NCI-H1694 (cell line): ENCODE measurements at regions not wholly inside any gene's neighbourhood (a gene's known extent, or its start where the extent isn't known, plus 50 kb on each side); places are given as distances from the start of the nearest gene placed in this dataset.
"Not testable (repeated sequence)": the region's sequence is repeated elsewhere in the genome, so short reads cannot be mapped to it uniquely, and the experiment has no call there.

Source experiments
- DNase-seq: peaks from one replicate; lab custom pipeline; 2025; lab: John Stamatoyannopoulos, UW

- no peak for DNase-seq
Measured at GRCh38 chr3:74053970-74054516, 429.3 kb upstream of the PDZRN3 start.

GRCh38 chr3:74049444-74049843 lies 424.7 kb upstream of the PDZRN3 start:
- DNase-seq = no peak

GRCh38 chr3:74048699-74049098 lies 424.0 kb upstream of the PDZRN3 start:
- no peak for DNase-seq

GRCh38 chr3:74045000-74045399 lies 420.3 kb upstream of the PDZRN3 start:
- no peak for DNase-seq

- no peak for DNase-seq
Measured at GRCh38 chr3:74041068-74041675, 416.4 kb upstream of the PDZRN3 start.

- DNase-seq = no peak
Measured at GRCh38 chr3:74039105-74039504, 414.4 kb upstream of the PDZRN3 start.

GRCh38 chr3:74036568-74036967 lies 411.8 kb upstream of the PDZRN3 start:
- DNase-seq = no peak

GRCh38 chr3:74036102-74036501 lies 411.4 kb upstream of the PDZRN3 start:
- no peak for DNase-seq

GRCh38 chr3:74033806-74034205 lies 409.1 kb upstream of the PDZRN3 start:
- DNase-seq = no peak

GRCh38 chr3:74033381-74033780 lies 408.6 kb upstream of the PDZRN3 start:
- no peak for DNase-seq

- DNase-seq = no peak
Measured at GRCh38 chr3:74027121-74027520, 402.4 kb upstream of the PDZRN3 start.

GRCh38 chr3:74023395-74023794 lies 398.7 kb upstream of the PDZRN3 start:
- no peak for DNase-seq

GRCh38 chr3:74021449-74021848 lies 396.7 kb upstream of the PDZRN3 start:
- no peak for DNase-seq

- DNase-seq = no peak
Measured at GRCh38 chr3:74009961-74010844, 385.5 kb upstream of the PDZRN3 start.

GRCh38 chr3:74004386-74004785 lies 379.6 kb upstream of the PDZRN3 start:
- DNase-seq = no peak

- no peak for DNase-seq
Measured at GRCh38 chr3:74003734-74004133, 379.0 kb upstream of the PDZRN3 start.

- no peak for DNase-seq
Measured at GRCh38 chr3:74001436-74001835, 376.7 kb upstream of the PDZRN3 start.

- DNase-seq = no peak
Measured at GRCh38 chr3:74000725-74001124, 376.0 kb upstream of the PDZRN3 start.

GRCh38 chr3:73999501-73999900 lies 374.8 kb upstream of the PDZRN3 start:
- DNase-seq = no peak

- not testable (repeated sequence) for DNase-seq
Measured at GRCh38 chr3:73990691-73991090, 365.9 kb upstream of the PDZRN3 start.

GRCh38 chr3:73966733-73967132 lies 342.0 kb upstream of the PDZRN3 start:
- no peak for DNase-seq

GRCh38 chr3:73964818-73965217 lies 340.1 kb upstream of the PDZRN3 start:
- no peak for DNase-seq

GRCh38 chr3:73955494-73956070 lies 330.8 kb upstream of the PDZRN3 start:
- no peak for DNase-seq
